GM23248 (cell line): ENCODE measurements at regions not wholly inside any gene's neighbourhood (a gene's known extent, or its start where the extent isn't known, plus 50 kb on each side); places are given as distances from the start of the nearest gene placed in this dataset.

Experiments used
- DNase-seq: peaks from one replicate; pipeline ENCODE4 v3.0.0-alpha.2; 2015
- H2AFZ ChIP-seq: fragments of 200-600 bp; sonication (generic); 2 replicates; pipeline ENCODE4 v1.6.1; 2016; ENCODE audit warnings: antibody characterized with exemption
- H3F3A ChIP-seq: fragments of 200-600 bp; sonication (generic); 2 replicates; pipeline ENCODE4 v1.6.1; 2016; ENCODE audit warnings: mild to moderate bottlenecking, antibody characterized with exemption, mixed run types; ENCODE audit not compliant: insufficient read depth
- H3K27ac ChIP-seq: fragments of 200-600 bp; sonication (generic); 2 replicates; pipeline ENCODE4 v1.5.1; 2016; ENCODE audit warnings: mild to moderate bottlenecking
- H3K27me3 ChIP-seq: fragments of 200-600 bp; sonication (generic); replicated peaks from 2 replicates; pipeline ENCODE4 v1.6.1; 2016; ENCODE audit warnings: mild to moderate bottlenecking; ENCODE audit not compliant: insufficient read depth
- H3K36me3 ChIP-seq: fragments of 200-600 bp; sonication (generic); 2 replicates; pipeline ENCODE4 v1.6.1; 2016; ENCODE audit warnings: low read depth, mild to moderate bottlenecking
- H3K4me1 ChIP-seq: fragments of 200-600 bp; sonication (generic); 2 replicates; pipeline ENCODE4 v1.6.1; 2016; ENCODE audit warnings: mild to moderate bottlenecking; ENCODE audit not compliant: insufficient read depth
- H3K4me2 ChIP-seq: fragments of 200-600 bp; sonication (generic); one replicate; pipeline ENCODE4 v1.6.1; 2016; ENCODE audit warnings: mild to moderate bottlenecking; ENCODE audit not compliant: unreplicated experiment
- H3K4me3 ChIP-seq: fragments of 200-600 bp; sonication (generic); 2 replicates; pipeline ENCODE4 v1.5.1; 2016; ENCODE audit warnings: mild to moderate bottlenecking
- H3K79me2 ChIP-seq: fragments of 200-600 bp; sonication (generic); 2 replicates; pipeline ENCODE4 v1.6.1; 2016; ENCODE audit warnings: mild to moderate bottlenecking; ENCODE audit not compliant: insufficient read depth
- H3K9ac ChIP-seq: fragments of 200-600 bp; sonication (generic); 2 replicates; pipeline ENCODE4 v1.6.1; 2016; ENCODE audit warnings: mild to moderate bottlenecking
- H3K9me2 ChIP-seq: fragments of 200-600 bp; sonication (generic); 2 replicates; pipeline ENCODE4 v1.6.1; 2016; ENCODE audit warnings: mixed run types, mild to moderate bottlenecking, moderate library complexity; ENCODE audit not compliant: insufficient read depth
- H3K9me3 ChIP-seq: fragments of 200-600 bp; sonication (generic); one replicate; pipeline ENCODE4 v1.6.1; 2017; ENCODE audit warnings: low read depth
- H4K20me1 ChIP-seq: fragments of 200-600 bp; sonication (generic); 2 replicates; pipeline ENCODE4 v1.6.0; 2016; ENCODE audit not compliant: insufficient read depth
- EZH2 ChIP-seq: fragments of 200-600 bp; sonication (generic); IDR thresholded peaks from 2 replicates; pipeline ENCODE4 v1.6.1; 2018; ENCODE audit warnings: antibody characterized with exemption, mild to moderate bottlenecking; ENCODE audit not compliant: insufficient read depth, poor library complexity, severe bottlenecking
- EZH2phosphoT487 ChIP-seq: fragments of 200-600 bp; sonication (generic); IDR thresholded peaks from 2 replicates; pipeline ENCODE4 v1.6.1; 2018; ENCODE audit warnings: antibody characterized with exemption, moderate library complexity, mild to moderate bottlenecking, low read depth; ENCODE audit not compliant: insufficient read depth
- WGBS, 2 experiments: methylation state at CpG; one replicate each; pipeline ENCODE4 v1.1.6; 2015 to 2017; ENCODE audit warnings: low lambda C conversion rate in 2 of 2, low coverage in 1 of 2; ENCODE audit errors: missing lambda C conversion rate in 2 of 2; 5-methylcytosine and 5-hydroxymethylcytosine counted together
- in situ Hi-C: fragments of 300-500 bp; cut with MboI; formaldehyde crosslinking; loops from 2 replicates; pipeline ENCODE4 v1.15.0; 2020

DNA sequence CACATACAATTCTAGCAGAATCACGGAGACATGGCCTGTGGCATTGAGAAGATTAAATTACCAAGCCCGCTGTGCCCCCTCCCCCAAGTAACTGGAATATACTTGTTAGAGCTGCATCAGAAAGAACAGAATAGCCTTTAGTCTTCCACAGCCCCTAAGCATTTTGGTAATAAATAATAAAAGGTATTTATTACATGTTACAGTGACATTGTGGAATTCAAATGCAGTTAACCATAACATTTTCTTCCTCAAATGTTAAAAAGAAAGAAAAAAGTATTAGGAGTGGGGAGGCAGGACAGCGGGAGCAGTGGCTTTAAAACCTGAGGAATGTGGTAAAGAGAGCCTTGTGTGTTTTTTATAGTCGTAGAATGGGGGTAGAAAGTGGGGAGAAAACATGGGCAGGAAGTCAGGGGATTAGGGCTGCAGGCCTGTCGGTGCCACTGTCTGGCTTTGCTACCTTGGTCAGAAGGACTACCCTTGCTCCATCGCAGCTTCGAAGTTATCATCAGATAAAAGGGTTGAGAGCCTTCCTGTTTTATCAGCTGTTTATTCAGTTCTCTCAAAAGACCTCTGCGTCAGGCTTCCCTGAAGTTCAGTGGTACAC is 255.9 kb downstream of the MSRB3 start:
- no peaks in the 10 kb centered on the region for H3K9me2 ChIP-seq
- H4K20me1 ChIP-seq, result no peaks in the 10 kb centered on the region
- peaks cover 37% of the 10 kb centered on the region for H3F3A ChIP-seq
- peaks cover 49% of the 10 kb centered on the region for H3K4me1 ChIP-seq
- H3K4me2 ChIP-seq, result no peak overlapping the region
- H3K36me3 ChIP-seq, result no peaks in the 10 kb centered on the region
- DNase-seq, result no peak
- no peaks in the 10 kb centered on the region for H3K79me2 ChIP-seq
- TF ChIP-seq EZH2phosphoT487 (no peak), EZH2 (no peak)
- WGBS, 2 experiments, result 97 to 98% methylated on average over 8 of the region's 8 CpGs
- no peaks in the 10 kb centered on the region for H3K27me3 ChIP-seq
- no peak overlapping the region for H3K4me3 ChIP-seq
- no peak overlapping the region for H3K27ac ChIP-seq
- no peak overlapping the region for H2AFZ ChIP-seq
- no peaks in the 10 kb centered on the region for H3K9me3 ChIP-seq
- in situ Hi-C loops, result no loop called here
- no peak overlapping the region for H3K9ac ChIP-seq

GRCh38 chr12:65535946-65536345 is 257.5 kb downstream of the MSRB3 start:
- 88 to 94% methylated on average over 2 of the region's 2 CpGs for WGBS, 2 experiments
- H3K36me3 ChIP-seq, result peaks cover 4% of the 10 kb centered on the region; the same call in 1 of the 2 replicates
- peak overlapping the region; percentile 51 for H3K9ac ChIP-seq
- peak overlapping the region; percentile 26; the same call in 1 of the 2 replicates for H3K4me3 ChIP-seq
- DNase-seq, result peak; percentile 29
- H3K79me2 ChIP-seq, result no peaks in the 10 kb centered on the region
- no peaks in the 10 kb centered on the region for H4K20me1 ChIP-seq
- no peaks in the 10 kb centered on the region for H3K27me3 ChIP-seq
- peak overlapping the region; percentile 85 for H3K27ac ChIP-seq
- H2AFZ ChIP-seq, result no peak overlapping the region
- no peak for TF ChIP-seq EZH2phosphoT487
- TF ChIP-seq EZH2, result no peak
- in situ Hi-C loops, result no loop called here
- H3K4me2 ChIP-seq, result peak overlapping the region; percentile 62
- H3K4me1 ChIP-seq, result peaks cover 49% of the 10 kb centered on the region
- H3F3A ChIP-seq, result peaks cover 47% of the 10 kb centered on the region
- H3K9me2 ChIP-seq, result no peaks in the 10 kb centered on the region
- peaks cover 14% of the 10 kb centered on the region for H3K9me3 ChIP-seq

GRCh38 chr12:65536351-65536750 is 257.9 kb downstream of the MSRB3 start:
- Histone ChIP-seq H3K9me2 (no peaks in the 10 kb centered on the region), H3K4me1 (peaks cover 49% of the 10 kb centered on the region), H3F3A (peaks cover 47% of the 10 kb centered on the region), H3K4me2 (peak overlapping the region; percentile 62), H3K79me2 (no peaks in the 10 kb centered on the region), H3K27ac (peak overlapping the region; percentile 85), H3K36me3 (peaks cover 4% of the 10 kb centered on the region; the same call in 1 of the 2 replicates), H3K4me3 (peak overlapping the region; percentile 26; the same call in 1 of the 2 replicates), H2AFZ (no peak overlapping the region), H4K20me1 (no peaks in the 10 kb centered on the region), H3K9ac (peak overlapping the region; percentile 51), H3K27me3 (no peaks in the 10 kb centered on the region), H3K9me3 (peaks cover 17% of the 10 kb centered on the region)
- 13 to 24% methylated on average over 3 of the region's 3 CpGs for WGBS, 2 experiments
- in situ Hi-C loops, result no loop called here
- TF ChIP-seq EZH2, result no peak
- TF ChIP-seq EZH2phosphoT487, result no peak
- DNase-seq, result peak; percentile 57

DNA sequence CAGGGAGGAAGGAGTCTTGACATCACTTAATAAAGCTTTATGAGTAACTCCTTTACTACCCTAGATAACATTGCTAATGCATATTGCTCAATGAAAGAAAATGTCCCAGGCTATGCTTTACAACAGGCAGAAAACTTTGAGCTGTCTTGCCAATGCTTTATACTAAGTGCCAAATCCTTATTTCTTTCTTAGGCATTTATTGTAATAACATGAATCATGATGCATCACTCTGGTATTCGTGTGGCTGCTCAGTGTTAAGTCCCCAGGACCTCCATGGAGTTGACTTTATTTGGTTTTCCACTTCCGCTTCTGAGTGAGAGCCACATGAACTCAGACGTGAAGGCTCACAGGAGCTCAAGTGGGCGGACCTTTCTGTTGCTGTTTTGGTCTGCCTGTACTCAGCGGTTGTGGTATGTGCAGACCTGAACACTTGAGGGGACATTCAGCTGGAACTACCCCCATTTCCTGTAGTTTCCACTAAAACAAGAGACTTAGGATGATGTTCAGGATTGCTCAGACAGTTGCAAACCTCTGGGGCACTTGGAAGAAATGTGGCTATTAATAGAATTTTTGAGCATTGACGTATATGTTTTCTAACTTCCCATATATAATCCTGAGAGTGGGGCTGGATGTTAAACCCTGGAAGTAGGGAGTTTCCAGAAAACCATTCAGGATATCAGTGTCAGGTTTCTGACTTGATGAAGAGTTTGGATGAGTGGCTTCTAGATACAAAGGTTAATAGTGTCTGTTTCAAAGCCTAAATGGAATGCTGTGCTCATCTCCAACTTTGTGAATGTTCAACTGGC is 258.6 kb downstream of the MSRB3 start:
- H4K20me1 ChIP-seq, result no peaks in the 10 kb centered on the region
- peaks cover 47% of the 10 kb centered on the region for H3F3A ChIP-seq
- H3K27ac ChIP-seq, result peak overlapping the region; percentile 85
- peak overlapping the region; percentile 26; the same call in 1 of the 2 replicates for H3K4me3 ChIP-seq
- no peaks in the 10 kb centered on the region for H3K27me3 ChIP-seq
- H3K9me2 ChIP-seq, result no peaks in the 10 kb centered on the region
- TF ChIP-seq EZH2 (no peak), EZH2phosphoT487 (0 out of 2 replicates have a peak, but pooled peaks have one; percentile 64)
- peak overlapping the region; percentile 28; the same call in 1 of the 2 replicates for H2AFZ ChIP-seq
- peaks cover 17% of the 10 kb centered on the region for H3K9me3 ChIP-seq
- no peaks in the 10 kb centered on the region for H3K79me2 ChIP-seq
- H3K36me3 ChIP-seq, result peaks cover 4% of the 10 kb centered on the region; the same call in 1 of the 2 replicates
- peak; percentile 98 for DNase-seq
- peak overlapping the region; percentile 51 for H3K9ac ChIP-seq
- H3K4me2 ChIP-seq, result peak overlapping the region; percentile 62
- in situ Hi-C loops, result no loop called here
- H3K4me1 ChIP-seq, result peaks cover 43% of the 10 kb centered on the region
- WGBS, 2 experiments, result 0% methylated on average over 6 of the region's 6 CpGs
